Vagina (tissue), 2 donors: ENCODE measurements at regions not wholly inside any gene's neighbourhood (a gene's known extent, or its start where the extent isn't known, plus 50 kb on each side); places are given as distances from the start of the nearest gene placed in this dataset.

Source experiments
- DNase-seq, 2 donors: peaks; one replicate each; pipeline ENCODE4 v3.0.0-alpha.2; 2017; ENCODE audit errors: extremely low spot score in 2 of 2
- H3K27ac ChIP-seq: fragments of 200-600 bp; sonication (generic); one replicate; pipeline ENCODE4 v1.5.1; 2019
- H3K27me3 ChIP-seq: fragments of 200-600 bp; sonication (generic); one replicate; pipeline ENCODE4 v1.5.1; 2019
- H3K36me3 ChIP-seq, 2 donors: fragments of 200-600 bp; sonication (generic); one replicate each; pipeline ENCODE4 v1.5.1; 2017 to 2019
- H3K4me1 ChIP-seq: fragments of 200-600 bp; sonication (generic); one replicate; pipeline ENCODE4 v1.5.1; 2019
- H3K4me3 ChIP-seq, 2 donors: fragments of 200-600 bp; sonication (generic); 1 replicate in 1 of 2; 2 replicates in 1 of 2; pipeline ENCODE4 v1.5.1; 2016 to 2019
- H3K9me3 ChIP-seq: fragments of 200-600 bp; sonication (generic); one replicate; pipeline ENCODE4 v1.5.1; 2019
- POLR2A ChIP-seq, 2 donors: fragments of 450-650 bp; IDR thresholded peaks; one replicate each; pipeline ENCODE4 v1.6.1; 2017; ENCODE audit warnings: antibody characterized with exemption in 2 of 2, mild to moderate bottlenecking in 2 of 2, moderate library complexity in 2 of 2
- POLR2AphosphoS5 ChIP-seq, 2 donors: sonication (generic); formaldehyde crosslinking; IDR thresholded peaks; one replicate each; pipeline ENCODE4 v1.9.0; 2017; ENCODE audit warnings: antibody characterized with exemption in 2 of 2, mild to moderate bottlenecking in 2 of 2, low read depth in 1 of 2; ENCODE audit not compliant: insufficient read depth in 1 of 2
- intact Hi-C: fragments of 100-400 bp; cut with DNase I; formaldehyde crosslinking; loops from one replicate; pipeline ENCODE4 v1.15.1; 2023
- TF ChIP-seq, protein P1 (sequence below), 3 experiments: fragments of 450-650 bp in 2 of 3; fragments of 200-600 bp in 1 of 3; sonication (generic) in 1 of 3; IDR thresholded peaks; one replicate each; pipeline ENCODE4 v1.5.1; 2017 to 2019; ENCODE audit warnings: antibody characterized with exemption in 3 of 3, mild to moderate bottlenecking in 2 of 3, moderate library complexity in 2 of 3

GRCh38 chr6:40779409-40779808, 192.2 kb upstream of the LRFN2 start:
- H3K27ac ChIP-seq, result no peak overlapping the region
- no peaks in the 10 kb centered on the region for H3K27me3 ChIP-seq
- H3K4me3 ChIP-seq, result no peak overlapping the region
- TF ChIP-seq, protein P1, sequence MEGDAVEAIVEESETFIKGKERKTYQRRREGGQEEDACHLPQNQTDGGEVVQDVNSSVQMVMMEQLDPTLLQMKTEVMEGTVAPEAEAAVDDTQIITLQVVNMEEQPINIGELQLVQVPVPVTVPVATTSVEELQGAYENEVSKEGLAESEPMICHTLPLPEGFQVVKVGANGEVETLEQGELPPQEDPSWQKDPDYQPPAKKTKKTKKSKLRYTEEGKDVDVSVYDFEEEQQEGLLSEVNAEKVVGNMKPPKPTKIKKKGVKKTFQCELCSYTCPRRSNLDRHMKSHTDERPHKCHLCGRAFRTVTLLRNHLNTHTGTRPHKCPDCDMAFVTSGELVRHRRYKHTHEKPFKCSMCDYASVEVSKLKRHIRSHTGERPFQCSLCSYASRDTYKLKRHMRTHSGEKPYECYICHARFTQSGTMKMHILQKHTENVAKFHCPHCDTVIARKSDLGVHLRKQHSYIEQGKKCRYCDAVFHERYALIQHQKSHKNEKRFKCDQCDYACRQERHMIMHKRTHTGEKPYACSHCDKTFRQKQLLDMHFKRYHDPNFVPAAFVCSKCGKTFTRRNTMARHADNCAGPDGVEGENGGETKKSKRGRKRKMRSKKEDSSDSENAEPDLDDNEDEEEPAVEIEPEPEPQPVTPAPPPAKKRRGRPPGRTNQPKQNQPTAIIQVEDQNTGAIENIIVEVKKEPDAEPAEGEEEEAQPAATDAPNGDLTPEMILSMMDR (IDR thresholded peaks at IDR 0.05), result no peak
- TF ChIP-seq POLR2A (IDR thresholded peaks at IDR 0.05), result no peak
- TF ChIP-seq POLR2AphosphoS5 (IDR thresholded peaks at IDR 0.05; ENCODE audit: insufficient read depth in 1 of 2, low read depth in 1 of 2), result no peak
- H3K9me3 ChIP-seq, result no peaks in the 10 kb centered on the region
- intact Hi-C loops, result no loop called here
- no peaks in the 10 kb centered on the region for H3K4me1 ChIP-seq
- no peak for DNase-seq
- no peaks in the 10 kb centered on the region for H3K36me3 ChIP-seq

- TF ChIP-seq POLR2A (IDR thresholded peaks at IDR 0.05), result no peak
- TF ChIP-seq, protein P1 (IDR thresholded peaks at IDR 0.05), result no peak
- no peak for TF ChIP-seq POLR2AphosphoS5 (IDR thresholded peaks at IDR 0.05; ENCODE audit: insufficient read depth in 1 of 2, low read depth in 1 of 2)
- Histone ChIP-seq H3K36me3 (no peaks in the 10 kb centered on the region), H3K27ac (no peak overlapping the region), H3K4me3 (no peak overlapping the region), H3K4me1 (no peaks in the 10 kb centered on the region), H3K9me3 (no peaks in the 10 kb centered on the region), H3K27me3 (no peaks in the 10 kb centered on the region)
- intact Hi-C loops, result no loop called here
- no peak for DNase-seq
Measured at GRCh38 chr6:40778918-40779317, 191.8 kb upstream of the LRFN2 start.

DNA sequence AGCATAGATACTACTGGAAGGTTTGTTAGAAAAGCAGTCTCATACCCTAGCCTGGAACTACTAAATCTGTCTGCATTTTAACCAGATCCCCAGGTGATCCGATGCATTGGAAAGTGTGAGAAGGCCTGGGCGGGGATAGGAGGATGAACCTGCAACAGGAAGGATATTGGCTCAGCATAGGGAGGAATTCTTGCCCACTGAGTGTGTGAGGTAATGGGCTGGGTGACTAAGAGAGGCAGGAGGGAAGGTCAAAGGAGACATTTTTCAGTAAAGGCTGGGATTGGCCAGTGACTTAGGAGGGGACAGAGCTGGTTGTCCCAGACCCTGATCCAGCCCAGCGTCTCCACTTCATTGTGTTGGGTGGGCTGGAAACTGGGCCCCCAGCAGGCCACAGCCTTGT, 191.0 kb upstream of the LRFN2 start:
- Histone ChIP-seq H3K27me3 (no peaks in the 10 kb centered on the region), H3K36me3 (no peaks in the 10 kb centered on the region), H3K9me3 (no peaks in the 10 kb centered on the region), H3K27ac (no peak overlapping the region), H3K4me3 (no peak overlapping the region), H3K4me1 (no peaks in the 10 kb centered on the region)
- TF ChIP-seq POLR2A (IDR thresholded peaks at IDR 0.05) (no peak), POLR2AphosphoS5 (IDR thresholded peaks at IDR 0.05; ENCODE audit: insufficient read depth in 1 of 2, low read depth in 1 of 2) (no peak)
- TF ChIP-seq, protein P1 (IDR thresholded peaks at IDR 0.05), result no peak
- no peak for DNase-seq
- intact Hi-C loops, result no loop called here

DNA sequence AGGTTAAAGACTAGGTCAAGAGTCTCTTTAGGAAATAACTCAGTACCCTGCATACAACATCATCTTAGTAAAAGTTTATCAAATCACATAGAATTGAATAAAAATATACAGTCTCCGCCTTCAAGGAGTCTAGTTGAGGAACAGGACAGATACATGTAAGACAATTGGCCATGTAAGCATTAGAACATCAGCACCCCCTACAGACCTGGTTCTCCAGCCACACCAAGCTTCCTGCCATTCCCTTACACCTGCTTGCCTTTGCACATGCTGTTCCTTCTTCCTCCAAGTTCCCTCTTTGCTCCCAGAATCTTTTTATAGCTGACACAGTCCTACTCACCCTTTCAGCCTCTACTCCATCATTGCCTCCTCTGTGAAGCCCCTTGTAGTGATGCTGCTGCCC, 187.8 kb upstream of the LRFN2 start:
- no peaks in the 10 kb centered on the region for H3K9me3 ChIP-seq
- H3K27ac ChIP-seq, result no peak overlapping the region
- H3K4me1 ChIP-seq, result no peaks in the 10 kb centered on the region
- H3K27me3 ChIP-seq, result no peaks in the 10 kb centered on the region
- TF ChIP-seq POLR2AphosphoS5 (IDR thresholded peaks at IDR 0.05; ENCODE audit: insufficient read depth in 1 of 2, low read depth in 1 of 2), result no peak
- TF ChIP-seq, protein P1 (IDR thresholded peaks at IDR 0.05), result no peak
- intact Hi-C loops, result no loop called here
- H3K36me3 ChIP-seq, result no peaks in the 10 kb centered on the region
- H3K4me3 ChIP-seq, result no peak overlapping the region
- DNase-seq, result no peak

DNA sequence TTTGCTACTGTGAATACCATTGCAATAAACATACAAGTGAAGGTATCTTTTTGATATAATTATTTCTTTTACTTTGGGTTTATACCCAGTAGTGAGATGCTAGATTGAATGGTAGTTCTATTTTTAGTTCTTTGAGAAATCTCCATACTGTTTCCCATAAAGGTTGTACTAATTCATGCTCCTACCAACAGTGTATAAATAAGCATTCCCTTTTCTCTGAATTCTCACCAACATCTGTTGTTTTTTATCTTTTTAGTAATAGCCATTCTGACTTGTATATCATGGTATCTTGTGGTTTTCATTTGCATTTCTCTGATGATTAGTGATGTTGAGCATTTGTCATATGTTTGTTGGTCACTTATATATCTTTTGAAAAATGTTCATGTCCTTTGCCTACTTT, 183.6 kb upstream of the LRFN2 start:
- Histone ChIP-seq H3K4me3 (no peak overlapping the region), H3K36me3 (no peaks in the 10 kb centered on the region), H3K4me1 (no peaks in the 10 kb centered on the region), H3K27ac (no peak overlapping the region), H3K9me3 (no peaks in the 10 kb centered on the region), H3K27me3 (no peaks in the 10 kb centered on the region)
- intact Hi-C loops, result no loop called here
- no peak for DNase-seq
- TF ChIP-seq, protein P1 (IDR thresholded peaks at IDR 0.05), result no peak
- no peak for TF ChIP-seq POLR2A (IDR thresholded peaks at IDR 0.05)
- TF ChIP-seq POLR2AphosphoS5 (IDR thresholded peaks at IDR 0.05; ENCODE audit: insufficient read depth in 1 of 2, low read depth in 1 of 2), result no peak
